Karpas-422 (cell line): ENCODE measurements at regions not wholly inside any gene's neighbourhood (a gene's known extent, or its start where the extent isn't known, plus 50 kb on each side); places are given as distances from the start of the nearest gene placed in this dataset.
"Not testable (repeated sequence)": the region's sequence is repeated elsewhere in the genome, so short reads cannot be mapped to it uniquely, and the experiment has no call there.

Experiments
- DNase-seq: peaks from one replicate; pipeline ENCODE4 v3.0.0-alpha.2; 2015
- H2AFZ ChIP-seq: fragments of 200-600 bp; sonication (generic); 2 replicates; pipeline ENCODE4 v1.6.1; 2014; ENCODE audit warnings: antibody characterized with exemption, low read length, mixed read lengths
- H3K27ac ChIP-seq: fragments of 200-600 bp; sonication (generic); 2 replicates; pipeline ENCODE4 v1.5.1; 2014; ENCODE audit warnings: mild to moderate bottlenecking, low read length, moderate library complexity
- H3K27me3 ChIP-seq: fragments of 200-600 bp; sonication (generic); 2 replicates; pipeline ENCODE4 v1.6.1; 2014; ENCODE audit warnings: low read length, mixed read lengths
- H3K36me3 ChIP-seq: fragments of 200-600 bp; sonication (generic); 2 replicates; pipeline ENCODE4 v1.6.1; 2014; ENCODE audit warnings: low read length, mixed read lengths; ENCODE audit not compliant: insufficient read depth
- H3K4me1 ChIP-seq: fragments of 200-600 bp; sonication (generic); 2 replicates; pipeline ENCODE4 v1.6.1; 2014; ENCODE audit warnings: mild to moderate bottlenecking, low read length, mixed read lengths
- H3K4me2 ChIP-seq: fragments of 200-600 bp; sonication (generic); 2 replicates; pipeline ENCODE4 v1.6.1; 2014; ENCODE audit warnings: low read length, low read depth, mild to moderate bottlenecking; ENCODE audit not compliant: poor library complexity, severe bottlenecking
- H3K4me3 ChIP-seq: fragments of 200-600 bp; sonication (generic); 2 replicates; pipeline ENCODE4 v1.5.1; 2014; ENCODE audit warnings: mild to moderate bottlenecking, antibody characterized with exemption, low read length, mixed read lengths
- H3K79me2 ChIP-seq: fragments of 200-600 bp; sonication (generic); 2 replicates; pipeline ENCODE4 v1.6.1; 2014; ENCODE audit warnings: mild to moderate bottlenecking, low read length, mixed read lengths
- H3K9ac ChIP-seq: fragments of 200-600 bp; sonication (generic); 2 replicates; pipeline ENCODE4 v1.6.0; 2014; ENCODE audit warnings: low read length
- H3K9me2 ChIP-seq: fragments of 200-600 bp; sonication (generic), shearing (Covaris generic); replicated peaks from 2 replicates; pipeline ENCODE4 v1.6.0; 2014; ENCODE audit warnings: mild to moderate bottlenecking, low read length, moderate library complexity; ENCODE audit not compliant: insufficient read depth
- H3K9me3 ChIP-seq: fragments of 300-700, 200-600 bp; sonication (generic); 2 replicates; pipeline ENCODE4 v1.6.1; 2014; ENCODE audit warnings: low read length, mixed read lengths
- H4K20me1 ChIP-seq: fragments of 200-600 bp; sonication (generic); 2 replicates; pipeline ENCODE4 v1.6.1; 2014; ENCODE audit warnings: mild to moderate bottlenecking, antibody characterized with exemption, low read length, low read depth; ENCODE audit not compliant: insufficient read depth

DNA sequence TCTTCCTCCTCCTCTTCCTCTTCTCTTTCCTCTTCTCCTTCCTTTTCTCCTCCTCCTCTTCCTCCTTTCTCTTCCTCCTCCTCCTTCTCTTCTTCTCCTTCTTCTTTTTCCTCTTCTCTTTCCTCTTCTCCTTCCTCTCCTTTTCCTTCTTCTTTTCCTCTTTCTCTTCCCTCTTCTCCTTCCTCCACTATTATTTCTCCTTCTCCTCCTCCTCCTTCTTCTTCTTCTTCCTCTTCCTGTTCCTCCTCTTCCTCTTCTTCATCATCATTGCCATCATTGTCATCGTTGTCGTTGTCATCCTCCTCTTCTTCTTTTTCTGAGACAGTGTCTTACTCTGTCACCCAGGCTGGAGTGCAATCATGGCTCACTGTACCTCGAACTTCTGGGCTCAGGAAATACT lies 256.3 kb upstream of the SOX4 start:
- Histone ChIP-seq H3K27me3 (no peaks in the 10 kb centered on the region), H2AFZ (no peak overlapping the region), H3K79me2 (no peaks in the 10 kb centered on the region), H3K9ac (no peak overlapping the region), H3K27ac (no peak overlapping the region), H3K4me2 (no peak overlapping the region), H3K4me1 (no peaks in the 10 kb centered on the region), H4K20me1 (no peaks in the 10 kb centered on the region), H3K36me3 (no peaks in the 10 kb centered on the region), H3K9me2 (no peaks in the 10 kb centered on the region), H3K4me3 (no peak overlapping the region), H3K9me3 (no peaks in the 10 kb centered on the region)
- DNase-seq = no peak

DNA sequence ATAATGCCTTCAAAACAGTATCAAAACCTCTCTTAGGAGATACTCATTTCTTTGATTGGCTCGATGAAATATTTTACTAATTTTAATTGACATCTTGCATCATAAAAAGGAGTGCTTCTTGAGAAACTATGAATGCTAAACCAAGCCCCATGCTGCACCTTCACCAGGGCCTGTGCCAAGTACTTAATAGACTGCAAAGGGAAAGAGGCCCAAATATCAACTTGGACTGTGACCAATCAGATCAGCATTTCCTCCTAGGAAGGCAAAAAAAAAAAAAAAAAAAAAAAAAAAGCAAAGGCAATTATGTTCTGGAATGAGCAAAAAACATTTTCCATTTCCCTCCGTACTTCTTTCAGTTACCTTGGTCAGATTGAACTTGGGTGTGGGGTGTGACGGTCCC lies 253.0 kb upstream of the SOX4 start:
- no peak overlapping the region for H3K4me3 ChIP-seq
- H3K4me1 ChIP-seq = no peaks in the 10 kb centered on the region
- no peak overlapping the region for H3K27ac ChIP-seq
- H3K9ac ChIP-seq = no peak overlapping the region
- H3K27me3 ChIP-seq = no peaks in the 10 kb centered on the region
- no peaks in the 10 kb centered on the region for H3K9me3 ChIP-seq
- no peaks in the 10 kb centered on the region for H3K9me2 ChIP-seq
- H3K36me3 ChIP-seq = no peaks in the 10 kb centered on the region
- no peak overlapping the region for H3K4me2 ChIP-seq
- H4K20me1 ChIP-seq = no peaks in the 10 kb centered on the region
- H3K79me2 ChIP-seq = no peaks in the 10 kb centered on the region
- no peak for DNase-seq
- no peak overlapping the region for H2AFZ ChIP-seq

DNA sequence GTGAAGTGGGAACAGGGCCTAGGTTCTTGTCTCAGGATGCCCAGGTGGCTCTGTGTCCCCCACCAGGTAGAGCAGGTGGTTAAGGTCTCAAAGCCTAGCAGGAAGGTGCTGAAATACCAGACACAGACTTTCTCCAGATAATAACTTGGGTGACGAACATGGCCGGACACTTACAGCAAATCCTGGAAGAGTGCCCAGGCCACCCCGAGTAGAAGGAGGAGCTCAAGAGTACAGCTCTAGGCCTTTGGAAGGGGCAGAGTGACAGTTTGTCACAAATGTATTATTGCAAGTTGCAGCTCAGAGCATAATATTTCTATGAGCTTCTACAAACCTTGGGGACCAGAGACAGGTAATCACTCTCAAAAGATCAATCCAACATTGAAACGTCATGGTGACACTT lies 251.6 kb upstream of the SOX4 start:
- no peak overlapping the region for H3K4me2 ChIP-seq

DNA sequence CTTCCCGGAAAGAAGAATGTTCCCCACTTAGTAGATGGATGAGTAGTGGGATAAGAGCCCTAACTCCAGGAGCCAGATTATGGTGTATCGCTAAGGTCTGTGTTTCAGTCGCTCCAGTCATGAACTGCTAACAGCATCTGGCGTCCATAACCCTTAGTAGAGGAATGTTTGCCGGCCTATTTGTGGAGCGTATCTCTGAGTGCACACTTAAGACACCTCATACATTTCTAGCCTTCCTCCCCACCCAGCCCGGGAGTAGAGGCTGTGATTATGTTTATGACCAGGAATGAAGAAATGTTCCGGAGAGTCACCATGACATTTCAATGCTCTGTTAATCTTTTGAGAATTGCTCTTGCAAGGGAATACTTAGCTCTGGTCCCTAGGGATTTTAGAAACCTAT lies 251.1 kb upstream of the SOX4 start:
- Histone ChIP-seq H3K9me3 (no peaks in the 10 kb centered on the region), H2AFZ (no peak overlapping the region), H3K9ac (no peak overlapping the region), H4K20me1 (no peaks in the 10 kb centered on the region), H3K27me3 (no peaks in the 10 kb centered on the region), H3K9me2 (no peaks in the 10 kb centered on the region), H3K27ac (no peak overlapping the region), H3K79me2 (no peaks in the 10 kb centered on the region), H3K4me3 (no peak overlapping the region), H3K36me3 (no peaks in the 10 kb centered on the region), H3K4me2 (no peak overlapping the region), H3K4me1 (no peaks in the 10 kb centered on the region)
- DNase-seq = no peak

More for the DNA sequence above, 251.6 kb upstream of the SOX4 start:
- Histone ChIP-seq H3K9me3 (no peaks in the 10 kb centered on the region), H3K9ac (no peak overlapping the region), H3K27me3 (no peaks in the 10 kb centered on the region), H3K79me2 (no peaks in the 10 kb centered on the region), H3K4me3 (no peak overlapping the region), H3K27ac (no peak overlapping the region), H4K20me1 (no peaks in the 10 kb centered on the region), H3K9me2 (no peaks in the 10 kb centered on the region), H2AFZ (no peak overlapping the region), H3K36me3 (no peaks in the 10 kb centered on the region), H3K4me1 (no peaks in the 10 kb centered on the region)
- DNase-seq = no peak

DNA sequence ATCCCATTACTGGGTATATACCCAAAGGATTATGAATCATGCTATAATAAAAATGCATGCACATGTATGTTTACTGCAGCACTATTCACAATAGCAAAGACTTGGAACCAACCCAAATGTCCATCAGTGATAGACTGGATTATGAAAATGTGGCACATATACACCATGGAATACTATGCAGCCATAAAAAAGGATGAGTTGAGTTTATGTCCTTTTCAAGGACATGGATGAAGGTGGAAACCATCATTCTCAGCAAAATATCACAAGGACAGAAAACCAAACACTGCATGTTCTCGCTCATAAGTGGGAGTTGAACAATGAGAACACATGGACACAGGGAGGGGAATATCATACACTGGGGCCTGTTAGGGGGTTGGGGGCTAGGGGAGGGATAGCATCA lies 247.8 kb upstream of the SOX4 start:
- not testable (repeated sequence) for H3K4me3 ChIP-seq, H3K27ac ChIP-seq, H3K9me3 ChIP-seq, H3K27me3 ChIP-seq, H3K79me2 ChIP-seq, H3K4me2 ChIP-seq, H4K20me1 ChIP-seq, H3K9me2 ChIP-seq, DNase-seq, H3K9ac ChIP-seq, H3K4me1 ChIP-seq, H2AFZ ChIP-seq, H3K36me3 ChIP-seq

DNA sequence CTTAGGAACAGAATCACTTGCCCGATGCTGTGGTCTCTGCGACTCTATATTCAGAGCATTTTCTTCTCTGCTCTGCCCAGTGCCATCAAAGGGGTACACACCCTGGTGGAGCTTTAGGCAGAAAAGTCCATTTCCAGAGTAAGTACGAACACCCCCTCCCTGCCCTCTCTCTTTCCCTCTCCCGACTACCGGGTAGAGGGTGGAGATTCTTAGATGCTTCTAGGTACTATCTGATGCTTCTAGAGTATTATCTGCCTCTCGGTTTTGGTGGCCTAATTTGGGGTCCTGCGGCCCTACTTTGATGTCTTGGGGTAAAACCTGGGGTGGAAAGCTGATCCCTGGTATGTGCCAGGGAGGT lies 245.4 kb upstream of the SOX4 start:
- Histone ChIP-seq H3K27me3 (no peaks in the 10 kb centered on the region), H3K4me1 (no peaks in the 10 kb centered on the region), H3K27ac (no peak overlapping the region), H3K9ac (no peak overlapping the region), H3K79me2 (no peaks in the 10 kb centered on the region), H3K36me3 (no peaks in the 10 kb centered on the region), H2AFZ (no peak overlapping the region), H3K9me3 (no peaks in the 10 kb centered on the region), H3K4me2 (no peak overlapping the region), H3K9me2 (no peaks in the 10 kb centered on the region), H3K4me3 (no peak overlapping the region), H4K20me1 (no peaks in the 10 kb centered on the region)
- no peak for DNase-seq

DNA sequence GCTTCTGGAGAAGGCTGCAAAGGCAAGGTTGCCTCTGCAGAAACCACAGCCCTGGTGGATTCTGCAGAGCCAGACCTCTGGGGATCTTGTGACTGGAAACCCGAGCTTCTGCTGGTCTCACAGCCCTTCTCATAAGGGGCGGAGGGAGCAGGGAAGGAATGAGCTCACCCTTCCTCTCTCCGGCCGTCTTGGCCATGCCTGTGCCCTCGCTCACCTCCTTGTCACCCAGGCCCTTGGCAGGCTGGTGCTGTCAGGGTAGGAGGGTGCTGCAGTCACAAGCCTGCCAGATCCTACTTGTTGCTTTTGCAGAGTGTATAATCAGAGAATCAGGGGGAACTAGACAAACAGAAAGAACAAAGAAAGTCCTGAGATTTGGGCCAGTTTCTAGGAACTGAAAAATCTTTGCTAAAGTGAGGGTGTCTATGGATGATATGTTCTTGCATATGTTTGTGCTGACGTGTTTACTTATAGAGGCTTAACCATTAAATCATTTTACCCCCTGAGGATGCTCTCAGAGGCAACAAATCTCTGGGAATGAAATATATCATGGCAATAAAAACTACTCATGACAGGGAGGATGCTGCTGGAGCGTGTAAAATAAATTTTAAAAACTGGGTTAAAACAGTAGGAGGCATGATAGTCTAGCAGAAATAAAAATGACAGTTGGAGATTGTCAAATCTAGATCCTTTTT lies 244.9 kb upstream of the SOX4 start:
- Histone ChIP-seq H2AFZ (no peak overlapping the region), H3K27ac (no peak overlapping the region), H3K9me2 (no peaks in the 10 kb centered on the region), H3K36me3 (no peaks in the 10 kb centered on the region), H3K79me2 (no peaks in the 10 kb centered on the region), H4K20me1 (no peaks in the 10 kb centered on the region), H3K4me2 (no peak overlapping the region), H3K4me3 (no peak overlapping the region), H3K4me1 (no peaks in the 10 kb centered on the region), H3K27me3 (no peaks in the 10 kb centered on the region), H3K9ac (no peak overlapping the region), H3K9me3 (no peaks in the 10 kb centered on the region)
- DNase-seq = no peak

DNA sequence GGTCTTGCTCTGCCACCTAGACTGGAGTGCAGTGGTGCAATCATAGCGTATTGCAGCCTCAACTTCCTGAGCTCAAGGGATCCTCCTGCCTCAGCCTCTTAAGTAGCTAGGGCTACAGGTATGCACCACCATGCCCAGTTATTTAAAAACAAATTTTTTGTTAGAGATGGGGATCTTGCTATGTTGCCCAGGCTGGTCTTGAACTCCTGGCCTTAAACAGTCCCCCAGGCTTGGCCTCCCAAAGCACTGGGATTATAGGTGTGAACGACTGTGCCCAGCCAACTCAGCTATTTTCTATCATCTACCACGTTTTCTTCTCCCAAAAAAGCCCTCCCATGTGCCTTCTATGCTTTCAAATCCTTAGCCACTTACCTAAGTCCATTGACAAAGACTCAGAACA lies 243.7 kb upstream of the SOX4 start:
- no peaks in the 10 kb centered on the region for H3K36me3 ChIP-seq
- no peaks in the 10 kb centered on the region for H4K20me1 ChIP-seq
- no peak overlapping the region for H3K27ac ChIP-seq
- no peaks in the 10 kb centered on the region for H3K9me3 ChIP-seq
- no peaks in the 10 kb centered on the region for H3K4me1 ChIP-seq
- H2AFZ ChIP-seq = no peak overlapping the region
- DNase-seq = no peak
- H3K4me2 ChIP-seq = no peak overlapping the region
- H3K9me2 ChIP-seq = no peaks in the 10 kb centered on the region
- no peak overlapping the region for H3K4me3 ChIP-seq
- H3K27me3 ChIP-seq = no peaks in the 10 kb centered on the region
- H3K9ac ChIP-seq = no peak overlapping the region
- H3K79me2 ChIP-seq = no peaks in the 10 kb centered on the region

DNA sequence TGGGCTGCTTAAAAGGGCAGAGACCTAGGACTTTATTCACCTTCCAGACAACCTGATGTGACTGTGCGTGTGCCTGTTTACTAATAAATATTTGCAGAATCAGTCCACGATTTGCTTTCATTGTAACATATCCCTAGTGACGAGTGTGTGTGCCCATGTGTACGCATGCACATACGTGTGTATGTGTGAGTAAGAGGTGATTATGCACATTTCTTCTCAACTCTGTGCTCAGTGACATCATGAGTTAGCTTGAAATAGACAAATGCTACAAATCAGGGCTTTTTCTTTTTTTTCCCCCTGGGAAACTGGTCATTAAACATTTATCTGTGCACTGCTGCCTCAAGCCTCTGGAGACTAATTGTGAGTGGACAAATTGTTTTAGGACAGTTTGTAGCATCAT lies 242.6 kb upstream of the SOX4 start:
- Histone ChIP-seq H3K4me1 (no peaks in the 10 kb centered on the region), H3K27me3 (no peaks in the 10 kb centered on the region), H3K9me2 (no peaks in the 10 kb centered on the region), H3K27ac (no peak overlapping the region), H3K36me3 (no peaks in the 10 kb centered on the region), H3K9me3 (no peaks in the 10 kb centered on the region), H3K4me2 (no peak overlapping the region), H3K79me2 (no peaks in the 10 kb centered on the region), H2AFZ (no peak overlapping the region), H4K20me1 (no peaks in the 10 kb centered on the region), H3K4me3 (no peak overlapping the region), H3K9ac (no peak overlapping the region)
- no peak for DNase-seq
